T47D (cell line): ENCODE measurements at regions not wholly inside any gene's neighbourhood (a gene's known extent, or its start where the extent isn't known, plus 50 kb on each side); places are given as distances from the start of the nearest gene placed in this dataset.
A peak's percentile ranks its signal among the peaks of the same experiment; 100 is the strongest.

Source experiments
- DNase-seq, 2 experiments: peaks; one replicate each; pipeline versions ENCODE4 v3.0.0 to v3.0.0-alpha.2; 2011 to 2012; ENCODE audit warnings: low read depth in 1 of 2, low spot score in 1 of 2
- JUND ChIP-seq: IDR thresholded peaks from 2 replicates; pipeline ENCODE4 v1.6.1; 2012; ENCODE audit warnings: low read depth
- in situ Hi-C: cut with HindIII; loops from 2 replicates; pipeline ENCODE4 v1.10.0; 2016; ENCODE audit warnings: low sequenced_read_pairs, low pct_unique_long_range_greater_than_20kb

- in situ Hi-C loops: no loop called here
- no peak for DNase-seq
- TF ChIP-seq JUND: no peak
Measured at GRCh38 chr4:183563874-183564273, 59.0 kb downstream of the ING2 start.

GRCh38 chr4:183571350-183571941, 66.6 kb downstream of the ING2 start:
- no peak for TF ChIP-seq JUND
- in situ Hi-C loops: no loop called here
- DNase-seq: peak in 1 of 2 experiments; percentile 13

- in situ Hi-C loops: no loop called here
- DNase-seq: no peak
- TF ChIP-seq JUND: no peak
Measured at GRCh38 chr4:183576701-183577404, 72.0 kb downstream of the ING2 start.

GRCh38 chr4:183580370-183580769, 75.5 kb downstream of the ING2 start:
- DNase-seq: no peak
- TF ChIP-seq JUND: no peak
- in situ Hi-C loops: no loop called here

- no peak for TF ChIP-seq JUND
- DNase-seq: no peak
- in situ Hi-C loops: no loop called here
Measured at GRCh38 chr4:183580849-183581248, 76.0 kb downstream of the ING2 start.

GRCh38 chr4:183586824-183587223, 72.2 kb downstream of the RWDD4 start:
- no peak for DNase-seq
- in situ Hi-C loops: no loop called here
- no peak for TF ChIP-seq JUND

- in situ Hi-C loops: no loop called here
- TF ChIP-seq JUND: no peak
- DNase-seq: no peak
Measured at GRCh38 chr4:183588169-183588675, 70.8 kb downstream of the RWDD4 start.

- in situ Hi-C loops: no loop called here
- DNase-seq: no peak
- no peak for TF ChIP-seq JUND
Measured at GRCh38 chr4:183588691-183589090, 70.3 kb downstream of the RWDD4 start.

- no peak for TF ChIP-seq JUND
- in situ Hi-C loops: no loop called here
- DNase-seq: no peak
Measured at GRCh38 chr4:183589461-183590099, 69.4 kb downstream of the RWDD4 start.
